Astrocyte (in vitro differentiated cells and primary cell): ENCODE measurements at regions not wholly inside any gene's neighbourhood (a gene's known extent, or its start where the extent isn't known, plus 50 kb on each side); places are given as distances from the start of the nearest gene placed in this dataset.

Experiments
- DNase-seq: peaks from one replicate; pipeline ENCODE4 v3.0.0-alpha.2; 2010; ENCODE audit warnings: low read depth
- FAIRE-seq: peaks from 2 replicates; lab custom pipeline; 2011; peaks lifted over from hg19 to GRCh38; lab: Jason Lieb, UNC
- H2AFZ ChIP-seq: 2 replicates; pipeline ENCODE4 v1.6.0; 2012; ENCODE audit warnings: low read depth, low read length, inconsistent platforms
- H3K27ac ChIP-seq: 2 replicates; pipeline ENCODE4 v1.5.1; 2011; ENCODE audit warnings: low read depth, low read length, inconsistent platforms
- H3K27me3 ChIP-seq: 2 replicates; pipeline ENCODE4 v1.6.0; 2011; ENCODE audit warnings: low read length, inconsistent platforms; ENCODE audit not compliant: insufficient read depth
- H3K36me3 ChIP-seq: 2 replicates; pipeline ENCODE4 v1.5.1; 2011; ENCODE audit warnings: low read length, inconsistent platforms; ENCODE audit not compliant: insufficient read depth
- H3K4me1 ChIP-seq: 2 replicates; pipeline ENCODE4 v1.5.1; 2011; ENCODE audit warnings: low read length, inconsistent platforms; ENCODE audit not compliant: insufficient read depth
- H3K4me2 ChIP-seq: 2 replicates; pipeline ENCODE4 v1.6.0; 2012; ENCODE audit warnings: low read length, inconsistent platforms
- H3K4me3 ChIP-seq: 2 replicates; pipeline ENCODE4 v1.5.1; 2011; ENCODE audit warnings: low read depth, mild to moderate bottlenecking, low read length, inconsistent platforms; ENCODE audit not compliant: insufficient read depth
- H3K79me2 ChIP-seq: 2 replicates; pipeline ENCODE4 v1.6.0; 2012; ENCODE audit warnings: mild to moderate bottlenecking, low read length, inconsistent platforms; ENCODE audit not compliant: insufficient read depth
- H3K9ac ChIP-seq: 2 replicates; pipeline ENCODE4 v1.6.0; 2012; ENCODE audit warnings: mild to moderate bottlenecking, low read length, inconsistent platforms
- H3K9me3 ChIP-seq: 2 replicates; pipeline ENCODE4 v1.5.1; 2012; ENCODE audit warnings: low read depth, mild to moderate bottlenecking, low read length, inconsistent platforms; ENCODE audit not compliant: insufficient read depth
- H4K20me1 ChIP-seq: 2 replicates; pipeline ENCODE4 v1.6.0; 2012; ENCODE audit warnings: low read length, inconsistent platforms; ENCODE audit not compliant: insufficient read depth
- H3K27ac Mint-ChIP-seq: one replicate; pipeline ENCODE4 v1.8.0; 2021; ENCODE audit warnings: mild to moderate bottlenecking, mixed read lengths; ENCODE audit not compliant: unreplicated experiment
- H3K27me3 Mint-ChIP-seq: one replicate; pipeline ENCODE4 v1.8.0; 2021; ENCODE audit warnings: low read depth, mixed read lengths; ENCODE audit not compliant: unreplicated experiment
- H3K36me3 Mint-ChIP-seq: one replicate; pipeline ENCODE4 v1.8.0; 2021; ENCODE audit warnings: low read depth, mixed read lengths; ENCODE audit not compliant: unreplicated experiment
- H3K4me1 Mint-ChIP-seq: one replicate; pipeline ENCODE4 v1.8.0; 2021; ENCODE audit warnings: low read depth, mixed read lengths; ENCODE audit not compliant: unreplicated experiment
- H3K4me3 Mint-ChIP-seq: one replicate; pipeline ENCODE4 v1.8.0; 2021; ENCODE audit warnings: mild to moderate bottlenecking, moderate library complexity, mixed read lengths; ENCODE audit not compliant: unreplicated experiment
- H3K9me3 Mint-ChIP-seq: one replicate; pipeline ENCODE4 v1.8.0; 2021; ENCODE audit warnings: mild to moderate bottlenecking, mixed read lengths; ENCODE audit not compliant: unreplicated experiment
- EZH2 ChIP-seq: IDR thresholded peaks from 2 replicates; pipeline ENCODE4 v1.6.1; 2012; ENCODE audit warnings: mild to moderate bottlenecking, low read length, inconsistent platforms; ENCODE audit not compliant: insufficient read depth
- TF ChIP-seq, protein P1 (sequence below): IDR thresholded peaks from 2 replicates; pipeline ENCODE4 v1.5.1; 2011; ENCODE audit warnings: low read depth, mild to moderate bottlenecking, inconsistent platforms, low read length, moderate library complexity; ENCODE audit not compliant: insufficient read depth

DNA sequence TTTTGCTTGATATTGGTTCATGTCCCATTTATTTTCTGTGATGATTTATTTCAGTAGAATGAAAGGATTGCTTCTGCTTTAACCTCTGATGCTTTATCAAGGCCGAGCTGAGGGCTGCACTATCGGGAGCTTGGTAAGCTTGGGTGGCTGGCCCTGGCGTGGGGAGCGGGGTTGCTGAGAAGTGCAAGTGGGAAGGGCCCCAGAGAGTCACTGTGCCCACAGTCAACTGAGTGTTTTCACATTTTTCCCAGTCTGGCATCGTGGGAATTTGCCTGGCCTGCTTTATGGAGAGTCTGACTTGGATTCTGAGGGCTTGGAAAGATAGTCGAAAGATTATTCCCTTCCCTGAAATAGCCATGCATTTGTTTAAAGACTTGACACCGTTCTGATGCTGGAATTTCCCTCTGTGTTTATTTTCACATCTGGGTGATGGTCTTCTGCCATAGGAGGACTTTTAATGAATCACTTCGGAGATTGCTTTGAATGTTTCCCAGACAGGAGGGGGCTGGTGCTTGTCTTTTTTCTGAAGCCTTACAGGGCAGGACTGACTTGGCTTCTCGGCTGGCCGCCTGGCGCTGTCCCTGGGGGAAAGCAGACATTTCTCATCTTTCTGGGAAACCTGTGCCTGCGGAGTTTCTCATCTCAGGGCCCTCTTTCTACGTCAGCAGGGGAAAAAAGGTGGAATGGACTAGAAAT is 139.0 kb downstream of the BOD1 start:
- Mint-ChIP-seq H3K27me3 (peaks cover 2% of the 10 kb centered on the region), H3K9me3 (peaks cover 3% of the 10 kb centered on the region), H3K27ac (peak overlapping the region; percentile 88), H3K4me3 (no peak overlapping the region), H3K36me3 (no peaks in the 10 kb centered on the region), H3K4me1 (peaks cover 52% of the 10 kb centered on the region)
- Histone ChIP-seq H3K4me1 (peaks cover 44% of the 10 kb centered on the region), H2AFZ (peak overlapping the region; percentile 19), H3K9me3 (no peaks in the 10 kb centered on the region), H4K20me1 (no peaks in the 10 kb centered on the region), H3K27me3 (no peaks in the 10 kb centered on the region), H3K27ac (peak overlapping the region; percentile 90), H3K4me2 (peak overlapping the region; percentile 49), H3K9ac (peak overlapping the region; percentile 72), H3K79me2 (no peaks in the 10 kb centered on the region), H3K36me3 (no peaks in the 10 kb centered on the region), H3K4me3 (no peak overlapping the region)
- peak; percentile 88 for DNase-seq
- FAIRE-seq: peak; percentile 63
- TF ChIP-seq, protein P1, sequence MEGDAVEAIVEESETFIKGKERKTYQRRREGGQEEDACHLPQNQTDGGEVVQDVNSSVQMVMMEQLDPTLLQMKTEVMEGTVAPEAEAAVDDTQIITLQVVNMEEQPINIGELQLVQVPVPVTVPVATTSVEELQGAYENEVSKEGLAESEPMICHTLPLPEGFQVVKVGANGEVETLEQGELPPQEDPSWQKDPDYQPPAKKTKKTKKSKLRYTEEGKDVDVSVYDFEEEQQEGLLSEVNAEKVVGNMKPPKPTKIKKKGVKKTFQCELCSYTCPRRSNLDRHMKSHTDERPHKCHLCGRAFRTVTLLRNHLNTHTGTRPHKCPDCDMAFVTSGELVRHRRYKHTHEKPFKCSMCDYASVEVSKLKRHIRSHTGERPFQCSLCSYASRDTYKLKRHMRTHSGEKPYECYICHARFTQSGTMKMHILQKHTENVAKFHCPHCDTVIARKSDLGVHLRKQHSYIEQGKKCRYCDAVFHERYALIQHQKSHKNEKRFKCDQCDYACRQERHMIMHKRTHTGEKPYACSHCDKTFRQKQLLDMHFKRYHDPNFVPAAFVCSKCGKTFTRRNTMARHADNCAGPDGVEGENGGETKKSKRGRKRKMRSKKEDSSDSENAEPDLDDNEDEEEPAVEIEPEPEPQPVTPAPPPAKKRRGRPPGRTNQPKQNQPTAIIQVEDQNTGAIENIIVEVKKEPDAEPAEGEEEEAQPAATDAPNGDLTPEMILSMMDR: no peak

DNA sequence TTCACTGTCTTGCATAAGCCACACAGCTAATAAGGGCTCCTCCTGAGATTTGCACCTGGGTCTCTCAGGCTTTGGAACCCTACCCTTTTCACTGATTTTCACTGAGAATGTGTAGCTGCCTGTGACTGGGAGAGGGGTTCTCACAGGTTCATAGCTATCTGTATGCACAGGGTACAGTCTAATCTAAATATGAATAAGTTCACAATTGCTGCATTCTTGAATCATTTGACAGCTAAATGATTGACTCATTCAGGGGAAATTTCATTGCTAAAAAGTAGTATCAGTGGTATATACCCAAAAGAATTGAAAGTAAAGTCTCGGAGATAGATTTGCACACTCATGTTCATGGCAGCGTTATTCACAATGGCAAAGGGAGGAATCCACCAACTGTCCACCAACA is 140.7 kb downstream of the BOD1 start:
- TF ChIP-seq, protein P1: no peak
- TF ChIP-seq EZH2: no peak
- H3K27ac ChIP-seq: no peak overlapping the region
- H3K4me2 ChIP-seq: no peak overlapping the region
- Mint-ChIP-seq H3K27me3 (no peaks in the 10 kb centered on the region), H3K4me3 (no peak overlapping the region), H3K4me1 (peaks cover 59% of the 10 kb centered on the region), H3K36me3 (no peaks in the 10 kb centered on the region), H3K9me3 (peaks cover 1% of the 10 kb centered on the region), H3K27ac (no peak overlapping the region)
- H3K9ac ChIP-seq: no peak overlapping the region
- H3K36me3 ChIP-seq: no peaks in the 10 kb centered on the region
- no peaks in the 10 kb centered on the region for H3K9me3 ChIP-seq
- peaks cover 52% of the 10 kb centered on the region for H3K4me1 ChIP-seq
- FAIRE-seq (peak; percentile 65), DNase-seq (no peak)
- no peaks in the 10 kb centered on the region for H4K20me1 ChIP-seq
- no peak overlapping the region for H3K4me3 ChIP-seq
- H3K27me3 ChIP-seq: no peaks in the 10 kb centered on the region
- no peaks in the 10 kb centered on the region for H3K79me2 ChIP-seq
- no peak overlapping the region for H2AFZ ChIP-seq

DNA sequence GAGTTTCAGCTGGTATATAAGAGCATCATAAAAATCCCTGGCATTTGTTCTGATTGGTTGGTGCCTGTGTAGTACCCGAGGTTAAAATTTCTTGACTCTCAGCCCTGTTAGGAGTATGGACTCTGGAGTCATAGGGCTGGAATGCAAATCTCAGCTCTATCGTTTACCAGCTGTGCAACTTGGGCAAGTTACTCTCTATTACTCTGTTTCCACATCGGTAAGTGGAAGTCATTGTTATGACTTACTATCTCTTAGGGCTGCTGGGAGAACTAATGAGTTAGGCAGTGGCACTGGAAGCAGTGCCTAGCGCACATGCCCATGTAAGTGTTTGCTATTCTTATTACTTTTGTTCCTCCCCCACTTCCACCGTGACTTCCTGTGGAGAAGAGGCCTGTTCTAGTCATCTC is 141.6 kb downstream of the BOD1 start:
- Histone ChIP-seq H3K27ac (peak overlapping the region; percentile 15), H3K79me2 (no peaks in the 10 kb centered on the region), H3K4me3 (no peak overlapping the region), H3K4me2 (peak overlapping the region; percentile 33), H3K27me3 (no peaks in the 10 kb centered on the region), H3K4me1 (peaks cover 52% of the 10 kb centered on the region), H3K36me3 (no peaks in the 10 kb centered on the region), H2AFZ (peak overlapping the region; percentile 42), H3K9me3 (no peaks in the 10 kb centered on the region), H3K9ac (no peak overlapping the region), H4K20me1 (no peaks in the 10 kb centered on the region)
- DNase-seq (peak; percentile 80), FAIRE-seq (peak; percentile 20)
- H3K9me3 Mint-ChIP-seq: peaks cover 1% of the 10 kb centered on the region
- no peaks in the 10 kb centered on the region for H3K27me3 Mint-ChIP-seq
- peak overlapping the region; percentile 63 for H3K27ac Mint-ChIP-seq
- TF ChIP-seq EZH2: no peak
- TF ChIP-seq, protein P1: no peak
- no peak overlapping the region for H3K4me3 Mint-ChIP-seq
- peaks cover 59% of the 10 kb centered on the region for H3K4me1 Mint-ChIP-seq
- no peaks in the 10 kb centered on the region for H3K36me3 Mint-ChIP-seq
